ENCODE measurements at regions not wholly inside any gene's neighbourhood (a gene's known extent, or its start where the extent isn't known, plus 50 kb on each side); places are given as distances from the start of the nearest gene placed in this dataset.

GRCh38 chrX:20445109-20445508 lies 178.4 kb upstream of the RPS6KA3 start:
- Histone ChIP-seq H3K4me1 (ENCODE audit: control insufficient read depth, insufficient read depth, low read length) (no peaks in the 10 kb centered on the region), H3K27ac (ENCODE audit: extremely low read depth, low read depth, low read length) (no peak overlapping the region), H3K36me3 (ENCODE audit: control insufficient read depth in 2 of 2, insufficient read depth in 1 of 2, low read length in 2 of 2) (no peaks in the 10 kb centered on the region), H3K4me3 (ENCODE audit: low read depth, low read length) (no peak overlapping the region), H3K9me3 (ENCODE audit: control insufficient read depth, insufficient read depth, low read depth, low read length) (no peaks in the 10 kb centered on the region)
- CTCF ChIA-PET = interaction anchor here (0.7 to 1.0 kb wide), 3 partner anchors 192 to 890 kb away, joined by 3 read pairs; no protein-coding TSS in a partner anchor
- POLR2A ChIA-PET = no interaction called here
- no peak for TF ChIP-seq ZNF114 (tag by site-specific recombination; IDR thresholded peaks at IDR 0.05)
- TF ChIP-seq ZNF626 (tag by site-specific recombination; IDR thresholded peaks at IDR 0.05) = no peak
- TF ChIP-seq ZBTB11 (tag by site-specific recombination; conservative IDR thresholded peaks at IDR 0.05; ENCODE audit: low read depth) = no peak
- TF ChIP-seq REPIN1 (tag by site-specific recombination; IDR thresholded peaks at IDR 0.05; ENCODE audit: low read depth) = no peak
- no peak for TF ChIP-seq ZNF292 (tag by site-specific recombination; IDR thresholded peaks at IDR 0.05; ENCODE audit: borderline replicate concordance, low read depth)

GRCh38 chrX:20442597-20442996 lies 175.9 kb upstream of the RPS6KA3 start:
- TF ChIP-seq ZBTB17 (tag by site-specific recombination; IDR thresholded peaks at IDR 0.05) = peak; percentile 50
- TF ChIP-seq ZNF660 (tag by site-specific recombination; IDR thresholded peaks at IDR 0.05) = 0 out of 2 replicates have a peak, but pooled peaks have one; percentile 30
- no peak for TF ChIP-seq ZNF785 (tag by site-specific recombination; IDR thresholded peaks at IDR 0.05)
- peak; percentile 49 for TF ChIP-seq ZNF654 (tag by site-specific recombination; IDR thresholded peaks at IDR 0.05; ENCODE audit: low read depth)
- TF ChIP-seq ZNF768 (tag by site-specific recombination; IDR thresholded peaks at IDR 0.05) = no peak
- TF ChIP-seq CTCF (tag by site-specific recombination; IDR thresholded peaks at IDR 0.05) = peak; percentile 31; the same call in 1 of the 2 replicates
- ChIA-PET POLR2A (no interaction called here), CTCF (interaction anchor here (0.7 to 1.8 kb wide), 4 partner anchors 8 to 190 kb away, joined by 3 to 5 read pairs (median 4); no protein-coding TSS in a partner anchor)
- H3K4me1 ChIP-seq (ENCODE audit: control insufficient read depth, insufficient read depth, low read length) = no peaks in the 10 kb centered on the region
- no peak overlapping the region for H3K27ac ChIP-seq (ENCODE audit: extremely low read depth, low read depth, low read length)
- no peaks in the 10 kb centered on the region for H3K36me3 ChIP-seq (ENCODE audit: control insufficient read depth in 2 of 2, insufficient read depth in 1 of 2, low read length in 2 of 2)
- no peak overlapping the region for H3K4me3 ChIP-seq (ENCODE audit: low read depth, low read length)
- no peaks in the 10 kb centered on the region for H3K9me3 ChIP-seq (ENCODE audit: control insufficient read depth, insufficient read depth, low read depth, low read length)

- H3K36me3 ChIP-seq (ENCODE audit: control insufficient read depth in 2 of 2, insufficient read depth in 1 of 2, low read length in 2 of 2) = no peaks in the 10 kb centered on the region
- H3K27ac ChIP-seq (ENCODE audit: extremely low read depth, low read depth, low read length) = no peak overlapping the region
- no peaks in the 10 kb centered on the region for H3K9me3 ChIP-seq (ENCODE audit: control insufficient read depth, insufficient read depth, low read depth, low read length)
- no peak overlapping the region for H3K4me3 ChIP-seq (ENCODE audit: low read depth, low read length)
- POLR2A ChIA-PET = no interaction called here
- CTCF ChIA-PET = no interaction called here
- no peaks in the 10 kb centered on the region for H3K4me1 ChIP-seq (ENCODE audit: control insufficient read depth, insufficient read depth, low read length)
- TF ChIP-seq OVOL3 (tag by site-specific recombination; IDR thresholded peaks at IDR 0.05) (no peak), ELK4 (IDR thresholded peaks at IDR 0.05; ENCODE audit: borderline replicate concordance, low read depth, low read length) (no peak), YY2 (tag by site-specific recombination; IDR thresholded peaks at IDR 0.05) (no peak), ZSCAN18 (tag by site-specific recombination; IDR thresholded peaks at IDR 0.05) (no peak), BCL11B (tag by site-specific recombination; IDR thresholded peaks at IDR 0.05; ENCODE audit: low read depth) (no peak), HOXD13 (CRISPR knock-in tag; IDR thresholded peaks at IDR 0.05; ENCODE audit: borderline replicate concordance) (no peak), REPIN1 (tag by site-specific recombination; IDR thresholded peaks at IDR 0.05; ENCODE audit: low read depth) (no peak), ZNF202 (tag by site-specific recombination; IDR thresholded peaks at IDR 0.05; ENCODE audit: borderline replicate concordance) (no peak), BCL6B (tag by site-specific recombination; IDR thresholded peaks at IDR 0.05) (no peak), ZNF398 (tag by site-specific recombination; IDR thresholded peaks at IDR 0.05) (no peak)
These were observed 174.4 kb upstream of the RPS6KA3 start for GRCh38 chrX:20441123-20441522.
